BJ (cell line): ENCODE measurements at regions not wholly inside any gene's neighbourhood (a gene's known extent, or its start where the extent isn't known, plus 50 kb on each side); places are given as distances from the start of the nearest gene placed in this dataset.

Source experiments
- CTCF ChIA-PET: fragments of 350-600 bp; formaldehyde crosslinking; extraction: SDS; loops from one replicate; lab custom pipeline; 2021; ENCODE audit warnings: antibody characterized with exemption, inconsistent platforms; lab: Yijun Ruan, JAX
- POLR2A ChIA-PET: fragments of 300-600 bp; sonication (Branson Sonifier 250); formaldehyde crosslinking; extraction: SDS; loops from one replicate; lab custom pipeline; 2021; ENCODE audit warnings: antibody characterized with exemption; lab: Charles Lee
- DNase-seq: peaks from one replicate; pipeline ENCODE4 v3.0.0-alpha.2; 2011; ENCODE audit warnings: low read depth
- H3K27me3 ChIP-seq: 2 replicates; pipeline ENCODE4 v1.6.0; 2011; ENCODE audit warnings: low read length; ENCODE audit not compliant: control insufficient read depth, insufficient read depth
- H3K36me3 ChIP-seq: 2 replicates; pipeline ENCODE4 v1.5.1; 2011; ENCODE audit warnings: low read length; ENCODE audit not compliant: control insufficient read depth, insufficient read depth
- H3K4me3 ChIP-seq: 2 replicates; pipeline ENCODE4 v1.5.1; 2011; ENCODE audit warnings: low read depth, mild to moderate bottlenecking, control low read depth, low read length
- TF ChIP-seq, protein P1 (sequence below): IDR thresholded peaks from 2 replicates; pipeline ENCODE4 v1.5.1; 2011; ENCODE audit warnings: low read depth, mild to moderate bottlenecking, control low read depth, inconsistent platforms, low read length, moderate library complexity; ENCODE audit not compliant: insufficient read depth

DNA sequence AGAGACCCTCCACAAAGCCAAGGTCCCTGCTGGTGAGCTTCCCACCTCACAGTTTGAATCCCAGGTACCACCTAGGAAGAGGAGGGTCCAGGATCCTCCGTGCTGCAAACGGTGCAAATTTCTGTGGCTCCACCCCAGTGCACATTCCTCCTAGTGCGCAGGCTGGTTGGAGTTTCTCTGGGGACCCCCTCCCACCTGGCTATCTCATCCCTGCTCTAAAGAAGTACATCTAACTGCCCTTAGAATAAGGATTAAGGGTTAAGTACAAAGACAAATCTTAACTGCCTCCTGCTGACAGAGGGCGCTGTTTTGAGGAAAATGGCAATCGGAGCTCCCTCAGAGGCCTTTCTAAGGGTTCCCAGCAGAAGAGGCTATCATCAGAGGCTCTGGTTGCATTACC, 109.6 kb upstream of the FSIP2 start:
- POLR2A ChIA-PET: no interaction called here
- Histone ChIP-seq H3K4me3 (no peak overlapping the region), H3K36me3 (no peaks in the 10 kb centered on the region), H3K27me3 (no peaks in the 10 kb centered on the region)
- TF ChIP-seq, protein P1, sequence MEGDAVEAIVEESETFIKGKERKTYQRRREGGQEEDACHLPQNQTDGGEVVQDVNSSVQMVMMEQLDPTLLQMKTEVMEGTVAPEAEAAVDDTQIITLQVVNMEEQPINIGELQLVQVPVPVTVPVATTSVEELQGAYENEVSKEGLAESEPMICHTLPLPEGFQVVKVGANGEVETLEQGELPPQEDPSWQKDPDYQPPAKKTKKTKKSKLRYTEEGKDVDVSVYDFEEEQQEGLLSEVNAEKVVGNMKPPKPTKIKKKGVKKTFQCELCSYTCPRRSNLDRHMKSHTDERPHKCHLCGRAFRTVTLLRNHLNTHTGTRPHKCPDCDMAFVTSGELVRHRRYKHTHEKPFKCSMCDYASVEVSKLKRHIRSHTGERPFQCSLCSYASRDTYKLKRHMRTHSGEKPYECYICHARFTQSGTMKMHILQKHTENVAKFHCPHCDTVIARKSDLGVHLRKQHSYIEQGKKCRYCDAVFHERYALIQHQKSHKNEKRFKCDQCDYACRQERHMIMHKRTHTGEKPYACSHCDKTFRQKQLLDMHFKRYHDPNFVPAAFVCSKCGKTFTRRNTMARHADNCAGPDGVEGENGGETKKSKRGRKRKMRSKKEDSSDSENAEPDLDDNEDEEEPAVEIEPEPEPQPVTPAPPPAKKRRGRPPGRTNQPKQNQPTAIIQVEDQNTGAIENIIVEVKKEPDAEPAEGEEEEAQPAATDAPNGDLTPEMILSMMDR: no peak
- CTCF ChIA-PET: no interaction called here
- DNase-seq: no peak

DNA sequence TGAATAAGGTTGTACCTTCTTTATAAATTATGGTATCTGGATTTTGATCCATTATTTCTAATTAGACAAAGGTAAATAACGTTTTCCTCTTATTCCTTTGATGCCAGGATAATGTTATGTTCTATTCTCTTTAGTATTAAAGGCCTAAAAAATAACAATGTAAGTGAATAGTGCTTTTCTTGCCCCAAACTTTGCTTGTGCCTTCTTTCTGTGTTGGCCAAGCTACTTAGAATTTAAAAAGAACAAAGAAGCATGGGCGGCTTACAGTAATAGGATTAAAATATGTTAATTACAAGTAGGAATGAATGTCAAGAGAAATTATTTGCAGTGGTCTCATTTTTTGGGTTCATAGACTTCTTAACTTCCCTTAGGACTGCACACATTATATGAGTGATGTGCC, 105.0 kb upstream of the FSIP2 start:
- TF ChIP-seq, protein P1: no peak
- ChIA-PET CTCF (no interaction called here), POLR2A (no interaction called here)
- H3K27me3 ChIP-seq: no peaks in the 10 kb centered on the region
- no peak for DNase-seq
- no peak overlapping the region for H3K4me3 ChIP-seq
- H3K36me3 ChIP-seq: no peaks in the 10 kb centered on the region

DNA sequence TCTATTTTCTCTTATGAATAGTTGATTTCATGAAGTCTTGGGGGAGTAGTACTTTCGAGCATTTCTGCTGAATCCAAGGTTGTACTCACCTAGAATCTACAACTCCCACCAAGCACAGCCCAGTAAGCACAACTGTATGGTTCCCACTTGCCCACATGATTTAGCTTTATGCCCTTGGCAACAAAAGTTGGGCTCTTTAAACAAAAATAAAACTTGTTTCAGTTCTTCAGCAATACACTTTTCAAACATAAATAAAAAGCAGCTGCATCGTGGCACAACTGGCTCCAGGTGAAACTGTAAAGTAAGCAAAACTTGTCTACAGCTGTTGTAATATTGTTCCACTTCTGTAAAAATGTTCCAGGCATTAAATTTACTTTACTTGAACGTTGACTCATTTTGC, 99.8 kb upstream of the FSIP2 start:
- TF ChIP-seq, protein P1: no peak
- POLR2A ChIA-PET: no interaction called here
- Histone ChIP-seq H3K4me3 (no peak overlapping the region), H3K27me3 (no peaks in the 10 kb centered on the region), H3K36me3 (no peaks in the 10 kb centered on the region)
- CTCF ChIA-PET: no interaction called here
- no peak for DNase-seq

DNA sequence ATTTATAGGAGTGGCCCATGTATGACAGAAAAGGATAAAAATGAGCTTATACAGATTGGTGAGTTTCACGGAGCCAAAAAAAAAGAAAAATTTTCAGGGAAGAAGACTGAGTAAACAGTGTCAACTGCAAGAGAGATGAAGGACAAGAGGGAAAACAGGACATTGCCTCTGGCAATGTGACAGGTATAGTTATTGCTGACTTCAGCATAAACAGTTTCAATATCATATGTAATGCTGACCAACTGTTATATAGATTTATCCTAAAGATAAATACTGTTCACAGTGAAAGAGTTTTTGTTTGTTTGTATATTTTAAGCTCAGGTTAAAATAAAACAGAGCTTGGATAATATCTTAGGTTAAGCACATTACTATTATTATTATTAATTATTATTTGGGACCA, 98.0 kb upstream of the FSIP2 start:
- Histone ChIP-seq H3K27me3 (no peaks in the 10 kb centered on the region), H3K4me3 (no peak overlapping the region), H3K36me3 (no peaks in the 10 kb centered on the region)
- CTCF ChIA-PET: no interaction called here
- TF ChIP-seq, protein P1: no peak
- POLR2A ChIA-PET: no interaction called here
- no peak for DNase-seq

DNA sequence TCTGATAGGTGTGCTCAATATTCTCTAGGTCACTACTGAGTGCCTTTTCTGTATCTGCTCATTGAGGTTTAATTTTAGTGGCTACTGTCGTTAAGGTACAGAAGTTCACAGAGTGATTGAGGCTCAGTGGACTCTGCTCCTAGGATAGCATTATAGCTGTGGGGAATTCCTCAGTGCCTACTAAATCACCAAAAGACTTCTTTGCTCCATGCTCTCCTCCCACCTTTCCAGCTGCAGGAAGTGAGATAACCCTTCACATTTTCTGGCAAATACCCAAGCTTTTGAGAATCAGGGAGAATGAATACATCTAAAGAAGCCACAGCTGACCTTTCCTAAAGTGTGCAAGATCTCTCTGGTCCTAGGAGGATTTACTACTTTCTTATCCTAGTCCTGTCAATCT, 95.2 kb upstream of the FSIP2 start:
- ChIA-PET CTCF (no interaction called here), POLR2A (no interaction called here)
- H3K36me3 ChIP-seq: no peaks in the 10 kb centered on the region
- no peaks in the 10 kb centered on the region for H3K27me3 ChIP-seq
- TF ChIP-seq, protein P1: no peak
- no peak overlapping the region for H3K4me3 ChIP-seq
- DNase-seq: no peak
